NB4 (cell line): ENCODE measurements at regions not wholly inside any gene's neighbourhood (a gene's known extent, or its start where the extent isn't known, plus 50 kb on each side); places are given as distances from the start of the nearest gene placed in this dataset.

Source experiments
- DNase-seq: peaks from one replicate; pipeline ENCODE4 v3.0.0; 2010; ENCODE audit warnings: low read depth
- H3K4me3 ChIP-seq: one replicate; pipeline ENCODE4 v1.5.1; 2011; ENCODE audit warnings: mild to moderate bottlenecking, low read depth, low read length, moderate library complexity
- MAX ChIP-seq: IDR thresholded peaks from 2 replicates; pipeline ENCODE4 v1.6.1; 2011; ENCODE audit warnings: low read depth, low read length
- MYC ChIP-seq: IDR thresholded peaks from 2 replicates; pipeline ENCODE4 v1.6.1; 2011; ENCODE audit warnings: low read depth, low read length
- POLR2A ChIP-seq: IDR thresholded peaks from 2 replicates; pipeline ENCODE4 v1.6.1; 2011; ENCODE audit warnings: mild to moderate bottlenecking; ENCODE audit not compliant: insufficient read length; ENCODE audit errors: extremely low read depth
- TF ChIP-seq, protein P1 (sequence below): IDR thresholded peaks from one replicate; pipeline ENCODE4 v1.5.1; 2012; ENCODE audit warnings: low read depth, low read length

DNA sequence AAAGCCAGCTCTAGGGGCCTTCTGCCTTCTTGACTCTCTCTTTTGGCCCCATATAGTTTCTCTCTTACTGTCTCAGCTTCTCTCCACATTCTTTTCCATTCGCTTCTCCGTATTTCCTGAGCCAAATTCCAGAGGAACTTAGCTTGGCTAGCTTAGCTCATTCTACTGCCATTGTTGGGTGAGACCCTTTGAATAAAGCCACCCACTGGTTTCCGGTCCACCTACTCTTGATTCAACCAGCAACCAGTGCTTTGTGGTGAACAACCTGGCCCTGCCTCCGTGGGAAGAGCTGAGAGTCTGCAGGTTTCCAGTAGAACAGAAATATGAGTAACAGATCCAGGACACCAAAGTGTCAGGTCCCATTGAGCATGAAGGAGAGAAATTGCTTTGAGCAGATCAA is 81.3 kb upstream of the ARHGAP20 start:
- no peak for DNase-seq
- H3K4me3 ChIP-seq, result no peak overlapping the region
- TF ChIP-seq MYC, result no peak
- TF ChIP-seq, protein P1, sequence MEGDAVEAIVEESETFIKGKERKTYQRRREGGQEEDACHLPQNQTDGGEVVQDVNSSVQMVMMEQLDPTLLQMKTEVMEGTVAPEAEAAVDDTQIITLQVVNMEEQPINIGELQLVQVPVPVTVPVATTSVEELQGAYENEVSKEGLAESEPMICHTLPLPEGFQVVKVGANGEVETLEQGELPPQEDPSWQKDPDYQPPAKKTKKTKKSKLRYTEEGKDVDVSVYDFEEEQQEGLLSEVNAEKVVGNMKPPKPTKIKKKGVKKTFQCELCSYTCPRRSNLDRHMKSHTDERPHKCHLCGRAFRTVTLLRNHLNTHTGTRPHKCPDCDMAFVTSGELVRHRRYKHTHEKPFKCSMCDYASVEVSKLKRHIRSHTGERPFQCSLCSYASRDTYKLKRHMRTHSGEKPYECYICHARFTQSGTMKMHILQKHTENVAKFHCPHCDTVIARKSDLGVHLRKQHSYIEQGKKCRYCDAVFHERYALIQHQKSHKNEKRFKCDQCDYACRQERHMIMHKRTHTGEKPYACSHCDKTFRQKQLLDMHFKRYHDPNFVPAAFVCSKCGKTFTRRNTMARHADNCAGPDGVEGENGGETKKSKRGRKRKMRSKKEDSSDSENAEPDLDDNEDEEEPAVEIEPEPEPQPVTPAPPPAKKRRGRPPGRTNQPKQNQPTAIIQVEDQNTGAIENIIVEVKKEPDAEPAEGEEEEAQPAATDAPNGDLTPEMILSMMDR, result no peak
- TF ChIP-seq POLR2A, result no peak
- no peak for TF ChIP-seq MAX

DNA sequence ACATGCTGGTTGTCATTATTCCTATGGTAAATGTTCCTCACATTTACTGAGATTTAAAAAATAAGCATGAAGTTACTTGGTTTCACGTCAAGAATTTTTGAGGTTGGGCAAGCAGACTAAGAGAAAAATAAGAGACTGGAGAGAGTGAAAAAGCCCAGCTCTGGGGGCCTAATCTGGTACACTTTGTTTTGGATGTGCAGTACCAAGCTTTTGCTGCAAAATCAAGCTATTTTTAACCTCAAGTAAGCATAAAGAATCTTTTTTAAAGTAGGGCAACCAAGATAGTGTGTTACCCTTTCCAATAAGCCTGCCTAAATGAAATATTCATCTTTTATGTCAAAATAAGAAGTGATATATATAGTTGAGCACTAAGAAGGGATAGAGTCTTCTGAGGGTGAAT is 79.4 kb upstream of the ARHGAP20 start:
- H3K4me3 ChIP-seq, result no peak overlapping the region
- DNase-seq, result no peak
- TF ChIP-seq, protein P1, result no peak
- TF ChIP-seq MYC, result no peak
- no peak for TF ChIP-seq MAX
- TF ChIP-seq POLR2A, result no peak

DNA sequence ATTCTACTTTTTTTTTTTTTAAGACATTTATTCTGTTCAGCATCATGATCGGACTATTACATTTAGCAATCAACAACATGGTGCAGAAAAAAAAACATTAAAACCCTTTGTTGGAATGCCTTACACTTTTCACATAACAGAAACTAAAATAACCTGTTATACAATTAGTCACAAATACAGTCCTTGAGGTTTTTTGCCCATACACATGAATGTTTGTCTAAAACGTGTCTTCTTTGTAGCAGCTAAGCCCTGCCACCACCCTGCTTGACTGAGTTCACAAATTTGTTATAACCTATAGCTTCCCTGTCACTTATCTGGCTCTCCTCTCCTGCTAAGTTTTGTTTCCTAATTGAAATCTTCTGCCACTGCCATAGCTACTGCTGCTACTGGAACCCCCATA is 75.4 kb upstream of the ARHGAP20 start:
- H3K4me3 ChIP-seq, result no peak overlapping the region
- DNase-seq, result no peak
- no peak for TF ChIP-seq MAX
- TF ChIP-seq, protein P1, result no peak

DNA sequence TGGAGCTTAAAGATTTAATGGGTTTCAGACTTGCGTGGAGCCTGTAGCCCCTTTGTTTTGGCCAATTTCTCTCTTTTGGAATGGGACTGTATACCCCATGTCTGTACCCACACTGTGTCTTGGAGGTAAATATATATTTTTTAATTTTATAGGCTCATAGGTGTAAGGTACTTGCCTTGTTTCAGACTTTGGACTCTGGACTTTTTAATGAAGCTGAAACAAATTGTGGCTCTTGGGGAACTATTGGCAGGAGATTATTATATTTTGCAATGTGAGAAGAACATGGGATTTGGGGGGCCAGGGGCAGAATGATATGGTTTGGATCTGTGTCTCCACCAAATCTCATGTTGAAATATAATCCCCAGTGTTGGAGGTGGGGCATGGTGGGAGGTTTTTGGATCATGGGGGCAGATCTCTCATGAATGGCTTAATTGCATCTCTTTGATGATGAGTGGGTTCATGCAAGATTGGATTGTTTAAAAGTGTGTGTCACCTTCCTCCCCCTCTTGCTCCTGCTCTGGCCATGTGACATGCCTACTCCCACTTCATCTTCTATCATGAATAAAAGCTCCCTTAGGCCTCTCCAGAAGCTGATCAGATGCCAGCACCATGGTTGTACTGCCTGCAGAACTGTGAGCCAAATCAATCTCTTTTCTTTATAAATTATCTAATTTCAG is 74.1 kb upstream of the ARHGAP20 start:
- no peak for TF ChIP-seq MYC
- TF ChIP-seq, protein P1, result no peak
- TF ChIP-seq MAX, result no peak
- TF ChIP-seq POLR2A, result no peak
- DNase-seq, result no peak
- no peak overlapping the region for H3K4me3 ChIP-seq

GRCh38 chr11:110785398-110785797 is 73.2 kb upstream of the ARHGAP20 start:
- TF ChIP-seq MYC, result no peak
- no peak for TF ChIP-seq POLR2A
- TF ChIP-seq MAX, result no peak
- TF ChIP-seq, protein P1, result no peak
- H3K4me3 ChIP-seq, result no peak overlapping the region
- no peak for DNase-seq

- no peak for DNase-seq
- TF ChIP-seq, protein P1, result no peak
- TF ChIP-seq MAX (no peak), POLR2A (no peak), MYC (no peak)
- no peak overlapping the region for H3K4me3 ChIP-seq
Measured at GRCh38 chr11:110782616-110783015, 70.4 kb upstream of the ARHGAP20 start.
